ENCODE measurements at regions not wholly inside any gene's neighbourhood (a gene's known extent, or its start where the extent isn't known, plus 50 kb on each side); places are given as distances from the start of the nearest gene placed in this dataset.

GRCh38 chr14:53621921-53622320 lies 334.7 kb downstream of the BMP4 start:
- no peaks in the 10 kb centered on the region for H4K20me1 ChIP-seq (ENCODE audit: low read depth, low read length)
- H3K27me3 ChIP-seq (ENCODE audit: low read length) = no peaks in the 10 kb centered on the region
- H2AFZ ChIP-seq (ENCODE audit: low read depth, low read length, severe bottlenecking) = no peak overlapping the region
- TF ChIP-seq CTCF (IDR thresholded peaks at IDR 0.05; ENCODE audit: insufficient read depth, low read length, poor library complexity, severe bottlenecking) = no peak
- TF ChIP-seq EZH2phosphoT487 (conservative IDR thresholded peaks at IDR 0.05; ENCODE audit: low read length) = no peak
- no peak overlapping the region for H3K9ac ChIP-seq (ENCODE audit: low read length)
- no peaks in the 10 kb centered on the region for H3K9me2 ChIP-seq (replicated peaks; ENCODE audit: insufficient read depth, low read length)
- no peak overlapping the region for H3K27ac ChIP-seq (ENCODE audit: low read depth, low read length)
- no peaks in the 10 kb centered on the region for H3K36me3 ChIP-seq (ENCODE audit: low read length)
- no peaks in the 10 kb centered on the region for H3K9me3 ChIP-seq (ENCODE audit: insufficient read depth, low read length)
- H3K4me3 ChIP-seq (ENCODE audit: insufficient read depth, low read length, poor library complexity, severe bottlenecking) = no peak overlapping the region
- no peaks in the 10 kb centered on the region for H3F3A ChIP-seq (ENCODE audit: insufficient read depth)
- H3K79me2 ChIP-seq (ENCODE audit: insufficient read depth, low read length) = no peaks in the 10 kb centered on the region
- H3K4me2 ChIP-seq (ENCODE audit: low read depth, low read length, poor library complexity, severe bottlenecking) = no peak overlapping the region

GRCh38 chr14:53621433-53621832 lies 335.2 kb downstream of the BMP4 start:
- no peaks in the 10 kb centered on the region for H3K9me3 ChIP-seq (ENCODE audit: insufficient read depth, low read length)
- H3K4me2 ChIP-seq (ENCODE audit: low read depth, low read length, poor library complexity, severe bottlenecking) = no peak overlapping the region
- no peaks in the 10 kb centered on the region for H3K36me3 ChIP-seq (ENCODE audit: low read length)
- H3K9me2 ChIP-seq (replicated peaks; ENCODE audit: insufficient read depth, low read length) = no peaks in the 10 kb centered on the region
- no peak overlapping the region for H3K27ac ChIP-seq (ENCODE audit: low read depth, low read length)
- no peak overlapping the region for H2AFZ ChIP-seq (ENCODE audit: low read depth, low read length, severe bottlenecking)
- no peak overlapping the region for H3K4me3 ChIP-seq (ENCODE audit: insufficient read depth, low read length, poor library complexity, severe bottlenecking)
- no peaks in the 10 kb centered on the region for H3K79me2 ChIP-seq (ENCODE audit: insufficient read depth, low read length)
- no peaks in the 10 kb centered on the region for H3F3A ChIP-seq (ENCODE audit: insufficient read depth)
- no peaks in the 10 kb centered on the region for H3K27me3 ChIP-seq (ENCODE audit: low read length)
- H4K20me1 ChIP-seq (ENCODE audit: low read depth, low read length) = no peaks in the 10 kb centered on the region
- no peak overlapping the region for H3K9ac ChIP-seq (ENCODE audit: low read length)
- no peak for TF ChIP-seq CTCF (IDR thresholded peaks at IDR 0.05; ENCODE audit: insufficient read depth, low read length, poor library complexity, severe bottlenecking)
- no peak for TF ChIP-seq EZH2phosphoT487 (conservative IDR thresholded peaks at IDR 0.05; ENCODE audit: low read length)

- H3K9ac ChIP-seq (ENCODE audit: low read length) = no peak overlapping the region
- no peak overlapping the region for H3K4me2 ChIP-seq (ENCODE audit: low read depth, low read length, poor library complexity, severe bottlenecking)
- H3F3A ChIP-seq (ENCODE audit: insufficient read depth) = no peaks in the 10 kb centered on the region
- no peaks in the 10 kb centered on the region for H3K27me3 ChIP-seq (ENCODE audit: low read length)
- no peaks in the 10 kb centered on the region for H3K79me2 ChIP-seq (ENCODE audit: insufficient read depth, low read length)
- no peak overlapping the region for H3K27ac ChIP-seq (ENCODE audit: low read depth, low read length)
- H3K4me3 ChIP-seq (ENCODE audit: insufficient read depth, low read length, poor library complexity, severe bottlenecking) = no peak overlapping the region
- H2AFZ ChIP-seq (ENCODE audit: low read depth, low read length, severe bottlenecking) = no peak overlapping the region
- no peaks in the 10 kb centered on the region for H3K9me3 ChIP-seq (ENCODE audit: insufficient read depth, low read length)
- no peak for TF ChIP-seq CTCF (IDR thresholded peaks at IDR 0.05; ENCODE audit: insufficient read depth, low read length, poor library complexity, severe bottlenecking)
- TF ChIP-seq EZH2phosphoT487 (conservative IDR thresholded peaks at IDR 0.05; ENCODE audit: low read length) = no peak
- H4K20me1 ChIP-seq (ENCODE audit: low read depth, low read length) = no peaks in the 10 kb centered on the region
- H3K9me2 ChIP-seq (replicated peaks; ENCODE audit: insufficient read depth, low read length) = no peaks in the 10 kb centered on the region
- no peaks in the 10 kb centered on the region for H3K36me3 ChIP-seq (ENCODE audit: low read length)
These were observed 335.7 kb downstream of the BMP4 start for GRCh38 chr14:53620890-53621289.

All from SU-DHL-6 (cell line).